Activated CD4-positive, alpha-beta T cell treated with anti-CD3 and anti-CD28 coated beads for 24 hours (primary cell): ENCODE measurements at regions not wholly inside any gene's neighbourhood (a gene's known extent, or its start where the extent isn't known, plus 50 kb on each side); places are given as distances from the start of the nearest gene placed in this dataset.
A peak's percentile ranks its signal among the peaks of the same experiment; 100 is the strongest.

ENCODE experiments used
- DNase-seq, 2 donors: peaks; one replicate each; pipeline ENCODE4 v3.0.0-alpha.2; 2020; ENCODE audit warnings: low read depth in 2 of 2

DNA sequence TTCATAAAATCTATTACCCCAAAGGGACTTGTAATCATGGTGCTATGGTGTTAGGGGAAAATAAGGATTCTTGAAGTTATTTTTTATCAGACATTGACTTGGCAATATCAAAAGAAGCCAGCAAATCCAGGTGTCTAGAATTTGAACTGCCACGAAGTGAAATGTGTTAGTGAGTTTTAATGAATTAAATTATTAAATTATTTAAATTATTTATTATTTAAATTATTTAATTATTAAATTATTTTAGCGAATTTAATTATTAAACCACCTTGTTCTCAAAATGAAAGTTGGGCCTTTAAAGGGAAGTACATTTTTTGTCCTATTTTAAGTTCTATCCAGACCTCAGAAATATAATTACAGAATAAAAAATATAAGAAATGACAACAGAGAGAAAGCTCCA, 332.6 kb upstream of the SMC2 start:
- no peak for DNase-seq

GRCh38 chr9:103789686-103790085, 304.4 kb upstream of the SMC2 start:
- DNase-seq: no peak

DNA sequence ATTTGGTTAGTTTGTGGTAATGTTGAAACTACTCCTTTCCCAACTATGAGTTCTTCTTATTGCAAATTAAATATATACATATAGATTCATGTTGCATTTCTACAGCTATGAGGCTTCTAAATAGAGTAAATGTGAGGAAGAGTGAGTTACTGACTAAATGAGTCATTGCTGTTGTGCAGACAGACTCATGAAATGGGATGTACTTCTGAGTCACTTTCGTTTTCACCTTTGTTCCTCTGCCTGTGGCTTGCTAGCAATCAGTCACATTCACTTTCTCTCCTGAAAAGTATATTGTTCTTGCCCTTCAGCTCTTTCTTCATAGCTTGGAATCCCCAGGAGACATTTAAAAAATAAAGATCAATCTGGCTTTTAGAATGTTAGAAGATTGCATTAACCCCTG, 295.5 kb upstream of the SMC2 start:
- peak in 1 of 2 donors; percentile 6 for DNase-seq

DNA sequence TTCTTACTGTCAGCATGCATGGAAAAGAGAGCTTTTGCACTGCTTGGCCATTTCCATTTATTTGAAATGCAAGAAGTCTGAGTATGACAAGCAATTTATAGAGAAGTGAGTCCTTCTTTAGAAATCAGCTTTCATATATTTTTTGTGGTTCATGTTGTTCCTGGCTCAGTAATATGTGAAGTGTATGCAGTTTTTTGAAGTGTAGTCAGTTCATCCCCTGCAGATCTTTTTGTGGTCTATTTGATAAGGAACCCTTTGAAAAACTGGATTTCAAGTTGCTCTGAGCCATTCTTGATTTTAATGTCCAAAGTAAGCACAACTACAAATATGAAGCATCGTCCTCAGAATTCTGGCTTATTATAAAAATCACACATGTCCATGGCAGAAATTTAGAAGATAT, 294.1 kb upstream of the SMC2 start:
- no peak for DNase-seq

DNA sequence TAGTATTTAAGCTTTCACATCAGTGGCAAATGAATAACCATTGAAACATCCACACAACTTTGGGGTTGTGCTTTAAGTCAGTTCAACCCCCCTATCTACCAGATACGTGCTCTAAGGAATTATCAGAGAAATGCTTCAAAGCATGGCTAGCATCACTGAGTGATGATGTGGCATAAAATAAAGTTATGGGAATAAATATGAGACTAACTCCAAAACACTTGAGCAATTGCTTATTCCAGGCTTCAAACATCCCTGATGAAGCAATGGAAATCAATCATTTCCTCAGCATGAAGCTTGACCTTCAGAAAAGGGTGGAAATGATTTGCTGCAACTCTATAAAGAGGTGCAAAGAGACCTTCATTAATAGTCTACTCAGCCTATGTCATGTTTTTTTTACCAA, 292.0 kb upstream of the SMC2 start:
- no peak for DNase-seq

DNA sequence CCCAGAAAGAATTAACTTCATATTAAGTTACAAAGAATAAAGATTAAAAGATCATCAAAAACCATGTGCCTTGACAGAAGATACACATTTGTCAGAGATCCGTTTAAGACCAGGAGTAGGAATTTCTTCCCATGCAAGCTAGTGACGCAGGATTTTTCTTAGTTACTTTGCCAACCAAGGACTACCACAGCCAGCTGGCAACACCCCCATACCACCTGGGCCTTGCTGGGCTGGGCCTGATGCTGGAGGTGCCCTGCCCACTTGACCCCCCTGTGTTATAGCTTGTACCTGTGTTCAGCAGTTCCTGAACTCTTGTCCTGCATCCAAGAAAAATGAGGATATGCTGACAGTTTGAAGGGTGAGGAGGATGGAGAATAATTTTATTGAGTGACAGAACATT, 290.9 kb upstream of the SMC2 start:
- DNase-seq: no peak

DNA sequence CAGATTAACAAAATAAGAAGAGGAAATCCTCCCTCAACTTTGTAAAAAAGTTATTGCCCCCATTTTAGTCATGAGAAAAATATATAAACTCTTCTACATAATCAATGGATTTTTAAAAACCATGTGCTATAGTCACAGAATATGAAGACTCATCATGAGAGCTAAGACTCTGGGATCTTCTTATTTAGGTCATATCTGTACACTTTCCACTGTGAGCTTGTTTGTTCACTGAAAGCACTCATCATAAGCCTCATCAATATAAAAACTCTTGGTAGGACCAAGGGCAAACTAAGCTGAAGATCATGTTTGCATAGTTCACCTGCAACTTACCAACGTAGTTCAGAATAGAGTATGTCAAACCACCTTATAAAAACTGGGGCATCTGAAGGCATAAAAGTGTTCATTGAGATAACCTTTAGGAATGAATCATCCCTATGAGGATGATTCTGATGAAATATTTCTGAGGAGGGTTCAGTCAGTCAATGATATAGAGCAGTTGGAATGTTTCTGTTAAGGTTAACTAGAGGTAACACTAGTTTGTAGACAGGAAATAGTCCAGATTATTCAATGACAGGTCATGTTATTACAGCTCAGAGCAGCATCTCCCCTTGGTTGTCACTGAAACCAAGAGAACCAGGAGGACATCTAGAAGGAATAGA, 289.9 kb upstream of the SMC2 start:
- DNase-seq: no peak

- no peak for DNase-seq
Observed at GRCh38 chr9:103809745-103810144, 284.4 kb upstream of the SMC2 start.

DNA sequence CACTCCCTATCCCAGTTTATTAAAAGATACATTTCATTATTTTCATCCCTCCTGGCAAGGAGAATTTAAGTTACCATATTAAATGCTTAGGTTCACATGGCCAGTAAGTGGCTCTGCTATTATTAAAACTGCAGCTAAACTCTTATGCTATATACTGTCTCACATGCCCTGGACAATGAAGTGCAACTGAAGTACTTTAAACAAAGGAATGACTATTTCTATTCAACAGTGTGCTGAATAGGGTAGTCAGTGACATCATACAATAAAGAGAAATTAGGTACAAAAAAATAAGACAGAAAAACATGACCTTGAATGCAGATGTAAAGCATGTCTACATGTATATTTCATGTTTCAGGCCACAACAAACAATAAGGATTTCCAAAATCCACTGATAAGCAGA, 282.6 kb upstream of the SMC2 start:
- DNase-seq: no peak

- no peak for DNase-seq
Observed at GRCh38 chr9:103816146-103816545, 278.0 kb upstream of the SMC2 start.

DNA sequence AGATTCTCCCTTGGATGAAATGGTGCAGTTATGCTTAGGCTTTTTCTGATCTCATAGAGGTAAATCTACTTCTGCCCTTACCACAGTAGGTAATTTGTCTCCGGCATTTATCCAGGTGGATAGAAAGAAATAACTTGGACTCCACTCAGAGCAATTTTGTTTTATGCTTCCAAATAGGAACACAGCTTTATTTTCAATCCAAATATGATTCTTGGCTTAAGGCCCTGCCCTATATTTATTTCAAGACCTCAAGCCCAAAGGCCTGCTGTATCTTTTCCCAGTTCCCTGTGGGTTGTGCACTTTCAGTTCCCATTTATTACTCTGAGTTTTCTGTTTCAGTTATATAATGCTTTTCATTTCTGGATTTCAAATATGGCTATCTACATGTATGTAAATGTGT, 274.2 kb upstream of the SMC2 start:
- no peak for DNase-seq

GRCh38 chr9:103821115-103821514, 273.0 kb upstream of the SMC2 start:
- no peak for DNase-seq

DNA sequence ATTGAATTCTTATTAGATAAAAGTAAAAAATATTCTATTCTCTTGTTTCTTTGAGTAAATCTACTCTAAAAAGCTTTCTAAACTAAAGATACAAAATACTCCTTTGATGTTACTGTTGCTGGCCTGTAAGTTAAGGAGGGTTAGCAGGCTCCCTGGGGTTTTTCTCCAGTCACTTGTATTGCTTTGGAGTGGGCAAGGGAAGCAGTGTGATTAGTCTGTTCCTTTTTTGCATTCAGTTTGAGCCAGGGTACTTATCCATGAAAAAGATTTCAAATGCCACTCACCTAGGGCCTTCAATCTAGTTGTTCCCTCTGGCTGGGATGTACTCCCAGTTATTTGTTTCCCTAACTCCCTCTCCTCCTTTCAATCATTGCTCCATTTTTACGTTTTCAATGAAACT, 256.2 kb upstream of the SMC2 start:
- DNase-seq: no peak

GRCh38 chr9:103839197-103839596, 254.9 kb upstream of the SMC2 start:
- no peak for DNase-seq

DNA sequence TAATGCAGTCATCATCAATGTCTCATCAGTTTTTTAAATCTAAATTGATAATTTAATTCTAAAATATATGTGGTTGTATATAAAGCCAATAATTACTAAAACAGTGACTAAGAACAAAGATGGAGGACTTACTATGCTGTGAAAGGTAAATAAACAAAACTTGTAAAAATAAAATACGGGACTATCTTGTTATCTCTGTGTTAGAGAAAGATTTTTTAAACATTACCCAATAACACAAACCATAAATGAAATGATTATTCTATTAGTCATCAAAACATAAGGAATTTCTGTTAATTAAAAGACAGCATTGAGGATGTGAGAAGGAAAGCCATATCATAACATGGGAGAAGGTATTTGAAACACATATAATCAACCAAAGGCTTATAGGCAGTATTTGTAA, 226.2 kb upstream of the SMC2 start:
- no peak for DNase-seq

DNA sequence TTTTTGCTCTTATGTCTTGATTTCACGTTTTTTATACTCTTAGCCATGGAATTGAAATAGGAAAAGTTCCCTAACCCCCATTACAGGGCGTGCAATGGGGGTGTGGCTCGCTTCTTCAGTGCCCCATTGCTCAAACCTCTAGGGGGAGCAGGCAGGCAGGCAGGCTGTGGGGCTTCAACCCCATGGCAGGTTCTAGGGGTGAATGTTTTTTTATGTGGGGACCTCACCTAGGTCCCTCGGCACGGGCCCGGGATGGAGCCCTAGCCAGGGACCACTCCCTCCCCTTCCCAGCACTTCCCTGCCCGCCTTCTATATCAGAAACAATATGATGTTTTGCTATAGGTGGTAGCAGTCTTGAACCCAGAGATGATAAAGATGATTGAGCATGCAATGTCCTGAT, 221.3 kb upstream of the SMC2 start:
- DNase-seq: no peak

- no peak for DNase-seq
Observed at GRCh38 chr9:103881419-103881818, 212.7 kb upstream of the SMC2 start.

GRCh38 chr9:103889989-103890388, 204.1 kb upstream of the SMC2 start:
- DNase-seq: no peak

DNA sequence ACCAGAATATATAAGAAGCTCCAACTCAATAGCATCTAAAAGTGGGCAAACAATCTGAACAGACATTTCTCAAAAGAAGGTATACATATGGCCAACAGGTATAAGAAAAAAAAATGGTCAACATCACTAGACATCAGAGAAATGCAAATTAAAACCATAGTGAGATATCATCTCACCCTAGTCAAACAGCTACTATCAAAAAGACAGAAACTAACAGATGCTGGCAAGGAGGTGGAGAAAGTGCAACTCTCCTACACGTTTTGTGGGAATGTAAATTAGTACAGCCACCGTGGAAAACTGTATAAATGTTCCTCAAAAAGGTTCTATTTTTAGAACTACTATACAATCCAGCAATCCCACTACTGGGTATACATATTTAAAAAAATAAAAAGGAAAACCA, 199.9 kb upstream of the SMC2 start:
- DNase-seq: no peak

- no peak for DNase-seq
Observed at GRCh38 chr9:103898550-103898949, 195.6 kb upstream of the SMC2 start.

DNA sequence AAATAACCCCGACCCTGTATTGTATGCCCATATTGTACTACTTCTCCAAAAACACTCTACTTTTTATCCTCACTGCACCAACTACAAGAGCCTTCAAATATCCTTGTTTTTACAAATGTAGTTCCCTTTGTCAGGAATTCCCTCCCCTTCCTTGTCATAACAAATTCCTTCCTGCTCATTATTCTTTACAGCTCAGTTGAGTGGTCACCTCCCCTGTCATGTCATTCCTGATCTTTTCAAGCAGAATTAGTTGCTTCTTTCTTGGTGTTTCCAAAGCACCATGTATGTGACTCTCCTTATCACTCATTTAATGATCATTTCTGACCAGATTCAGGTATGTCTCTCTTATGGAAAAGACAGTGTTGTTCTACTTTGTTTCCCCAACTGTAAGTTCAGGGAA, 194.2 kb upstream of the SMC2 start:
- DNase-seq: no peak

DNA sequence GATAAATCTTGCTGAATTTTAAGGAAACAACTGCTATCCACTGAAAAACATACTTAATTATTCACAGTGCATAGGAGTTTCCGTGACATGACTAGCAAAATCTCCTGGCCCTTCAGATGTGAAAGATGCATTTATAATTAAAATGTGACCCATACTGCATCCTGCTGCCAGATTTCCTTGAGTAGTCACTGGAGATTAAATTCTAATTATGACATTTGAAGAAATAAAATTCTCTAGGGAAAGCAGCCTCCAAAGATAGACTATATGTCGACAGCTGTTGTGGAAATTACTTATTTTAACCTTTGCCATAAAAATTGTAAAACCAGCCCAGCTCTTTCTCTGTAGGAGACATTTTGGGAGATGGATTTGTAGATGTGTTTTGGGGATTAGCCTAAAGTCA, 193.6 kb upstream of the SMC2 start:
- DNase-seq: no peak

GRCh38 chr9:103902263-103902662, 191.8 kb upstream of the SMC2 start:
- no peak for DNase-seq

GRCh38 chr9:103904242-103904641, 189.9 kb upstream of the SMC2 start:
- DNase-seq: no peak

DNA sequence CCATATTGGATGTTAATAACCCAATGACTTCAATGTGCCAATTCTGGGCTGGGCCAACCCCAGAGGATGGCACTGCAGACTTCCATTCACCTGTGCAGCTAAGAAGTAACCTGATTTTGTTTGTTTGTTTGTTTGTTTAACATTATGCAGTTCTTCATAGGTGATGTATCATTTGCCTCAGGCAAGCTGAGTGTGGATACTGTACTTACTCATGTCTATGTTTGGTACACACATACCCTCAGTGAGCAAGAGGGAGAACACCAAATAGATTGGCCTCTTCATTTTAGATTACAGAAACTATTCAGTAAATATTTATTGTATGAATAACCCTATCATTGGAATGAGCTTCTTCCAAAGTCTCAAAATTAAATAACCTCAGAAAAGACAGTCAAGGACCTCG, 180.2 kb upstream of the SMC2 start:
- no peak for DNase-seq
